HG03342 (cell line): ENCODE measurements at regions not wholly inside any gene's neighbourhood (a gene's known extent, or its start where the extent isn't known, plus 50 kb on each side); places are given as distances from the start of the nearest gene placed in this dataset.

Experiments
- ATAC-seq: cut with Tn5 transposase; IDR thresholded peaks from one replicate; pipeline ENCODE4 v1.9.1; 2021; ENCODE audit warnings: mild to moderate bottlenecking, moderate library complexity; ENCODE audit not compliant: unreplicated experiment

DNA sequence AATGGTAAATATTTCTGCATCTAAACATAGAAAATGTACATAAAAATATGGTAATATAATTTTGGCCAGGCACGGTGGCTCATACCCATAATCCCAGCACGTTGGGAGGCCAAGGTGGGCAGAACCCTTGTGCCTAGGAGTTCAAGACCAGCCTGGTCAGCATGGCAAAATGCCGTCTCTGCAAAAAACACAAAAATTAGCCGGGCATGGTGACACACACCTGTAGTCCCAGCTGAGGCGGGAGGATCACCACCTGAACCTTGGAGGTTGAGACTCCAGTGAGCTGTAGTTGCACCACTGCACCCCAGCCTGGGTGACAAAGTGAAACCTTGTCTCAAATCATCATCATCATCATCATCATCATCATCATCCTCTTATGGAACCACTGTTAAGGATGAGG lies 230.6 kb upstream of the NCAM1 start:
- no peak for ATAC-seq

DNA sequence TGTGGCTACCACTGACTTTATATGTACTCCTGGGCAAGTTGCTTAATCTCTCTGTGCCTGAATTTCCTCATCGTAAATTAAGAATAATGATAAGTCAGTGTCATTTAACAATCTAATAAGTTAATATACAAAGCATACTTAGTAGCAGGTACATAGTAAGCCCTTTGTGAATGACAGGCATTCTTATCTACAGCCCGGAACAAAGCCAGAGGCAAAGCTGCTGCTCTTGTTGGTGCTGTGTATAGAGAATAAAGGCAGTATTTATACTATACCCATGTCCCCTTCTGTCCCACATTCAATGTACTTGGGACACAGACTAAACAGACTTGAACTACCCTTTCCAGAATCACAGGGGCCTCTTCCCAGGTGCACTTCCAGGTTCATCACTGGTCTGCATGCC lies 229.7 kb upstream of the NCAM1 start:
- ATAC-seq: no peak

DNA sequence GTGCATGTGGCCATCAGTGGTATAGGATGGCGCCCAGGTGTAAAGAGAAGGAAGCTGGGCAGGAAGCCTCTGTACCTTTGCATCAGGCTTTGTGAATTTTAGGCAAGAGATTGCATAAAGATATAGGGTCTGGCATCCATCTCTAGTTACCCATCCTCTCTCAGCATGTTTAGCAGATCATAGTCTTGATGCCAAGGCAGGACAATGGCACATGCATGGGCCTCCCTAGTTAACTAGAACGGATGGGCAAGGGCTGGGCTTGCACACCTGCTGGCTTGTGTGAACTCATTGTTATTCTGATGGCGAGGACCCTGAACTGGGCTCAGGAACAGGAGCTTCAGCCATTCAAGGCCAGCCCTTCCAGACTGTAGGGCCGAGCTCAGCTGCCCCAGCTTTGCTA lies 229.2 kb upstream of the NCAM1 start:
- no peak for ATAC-seq

DNA sequence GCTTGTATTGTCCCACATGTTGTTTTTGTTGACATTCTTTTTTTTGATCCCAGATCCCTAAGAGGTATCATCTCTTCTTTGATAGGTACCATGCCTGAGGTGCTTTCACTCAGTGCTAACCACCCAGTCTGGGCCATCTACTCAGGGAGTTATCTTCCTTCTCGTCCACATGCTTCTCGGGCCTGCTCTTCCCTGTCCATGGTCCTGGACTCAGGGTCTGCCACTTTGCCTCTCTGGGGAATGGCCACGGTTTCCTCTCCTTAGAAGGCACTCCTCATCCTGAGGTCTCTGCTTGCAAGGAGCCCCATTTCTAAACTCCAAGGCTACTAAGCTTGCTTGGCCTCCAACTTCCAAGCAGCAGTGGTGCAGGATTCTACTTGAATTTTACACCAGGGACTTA lies 227.0 kb upstream of the NCAM1 start:
- ATAC-seq: no peak

DNA sequence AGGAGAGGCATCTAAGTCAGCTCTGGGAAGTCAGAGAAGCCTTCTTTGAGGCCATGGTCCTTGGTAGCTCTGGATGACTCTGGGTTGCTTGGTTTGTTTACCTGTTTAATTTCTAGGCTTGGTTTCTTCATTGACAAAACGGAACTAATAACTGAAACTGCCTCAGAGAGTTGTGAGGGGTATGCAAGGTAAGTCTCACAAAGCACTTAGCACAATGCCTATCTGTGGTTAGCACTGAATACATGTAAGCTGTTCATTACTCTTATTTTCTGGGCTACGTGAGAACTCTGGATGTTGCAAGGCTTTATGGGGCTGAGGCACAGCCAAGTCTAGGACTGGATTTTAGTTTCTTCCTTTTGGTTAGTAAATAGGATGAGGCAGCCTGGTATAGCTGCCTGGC lies 225.8 kb upstream of the NCAM1 start:
- ATAC-seq: no peak

DNA sequence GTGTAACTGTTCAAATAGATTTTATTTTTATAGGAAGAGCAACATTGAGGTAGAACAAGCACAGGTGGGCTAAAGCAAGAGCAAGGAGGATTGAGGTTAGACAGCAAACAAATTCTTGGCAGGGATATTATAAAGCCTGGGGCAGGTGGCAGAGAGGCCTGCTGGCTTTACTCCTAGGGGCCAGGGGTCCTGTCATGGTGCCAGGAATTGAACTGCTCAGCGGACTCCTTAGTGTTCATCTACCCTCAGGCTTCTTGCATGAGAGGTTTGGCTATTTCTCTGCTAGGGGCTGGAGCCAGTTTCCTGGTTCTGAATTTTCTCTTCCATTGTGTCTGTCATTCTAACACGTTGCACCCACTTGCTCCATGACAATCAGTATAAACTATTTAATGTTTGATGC lies 217.2 kb upstream of the NCAM1 start:
- ATAC-seq: no peak

- no peak for ATAC-seq
Measured at GRCh38 chr11:112745973-112746372, 215.2 kb upstream of the NCAM1 start.

DNA sequence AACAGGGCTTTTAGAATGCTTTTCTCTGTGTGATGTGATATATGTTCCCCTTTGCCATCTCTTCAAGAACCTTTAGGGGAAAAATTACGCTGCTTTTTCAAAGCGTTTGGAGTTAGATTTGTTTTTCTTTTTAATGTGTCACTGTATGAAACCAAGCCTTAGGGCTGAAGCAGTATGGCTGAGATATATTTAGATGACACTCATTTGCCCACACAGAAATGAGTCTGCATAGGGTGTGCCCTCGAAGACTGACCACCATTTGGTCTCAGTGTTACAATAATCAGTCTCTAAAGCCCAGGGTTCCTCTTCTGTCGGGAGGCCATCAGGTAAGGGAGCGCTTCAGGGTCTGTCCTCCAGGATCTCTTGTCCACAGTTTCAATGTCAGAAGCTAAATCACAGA lies 213.0 kb upstream of the NCAM1 start:
- ATAC-seq: no peak

DNA sequence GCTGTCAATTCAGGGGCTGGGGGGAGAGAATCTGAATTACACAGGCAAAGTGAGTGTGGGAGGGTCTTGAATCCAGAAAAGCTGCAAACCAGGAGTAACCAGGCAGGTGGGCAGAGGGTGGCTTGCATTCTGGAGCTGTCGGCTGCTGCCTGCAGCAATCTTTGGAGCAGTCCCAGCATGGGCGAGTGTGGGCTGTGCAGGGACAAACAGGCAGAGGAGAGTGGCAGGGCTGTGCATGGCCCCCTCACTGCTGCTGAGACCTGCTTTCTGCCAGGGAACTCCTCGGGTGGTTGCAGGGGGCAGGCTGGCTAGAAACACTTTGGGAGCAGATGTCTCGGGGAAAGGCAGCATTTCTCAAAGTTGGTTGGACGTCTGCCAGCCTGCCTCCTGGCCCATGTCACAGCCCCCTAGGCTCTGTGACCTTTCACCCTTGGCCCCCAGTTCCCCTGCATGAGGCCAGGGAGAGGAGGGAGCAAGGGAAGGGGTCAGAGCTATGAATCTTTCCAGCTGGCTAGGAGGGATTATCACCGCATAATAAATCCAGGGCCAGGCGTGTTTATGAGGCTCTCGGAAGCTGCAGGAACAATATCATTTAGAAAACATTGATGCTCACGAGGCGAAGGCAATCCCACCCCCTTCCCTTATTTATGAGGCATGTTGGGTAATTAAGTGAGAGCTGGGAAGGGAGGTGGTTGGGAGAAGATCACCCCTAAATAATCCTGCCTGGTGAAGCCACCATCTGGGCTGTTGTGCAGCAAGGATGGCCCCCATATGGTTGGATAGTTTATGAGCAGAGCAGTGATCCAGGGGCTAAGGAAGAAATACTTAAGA lies 212.3 kb upstream of the NCAM1 start:
- ATAC-seq: no peak

GRCh38 chr11:112751329-112751728 lies 209.9 kb upstream of the NCAM1 start:
- ATAC-seq: no peak

GRCh38 chr11:112751772-112752171 lies 209.4 kb upstream of the NCAM1 start:
- ATAC-seq: no peak

- no peak for ATAC-seq
Measured at GRCh38 chr11:112752563-112752962, 208.7 kb upstream of the NCAM1 start.

GRCh38 chr11:112753706-112754105 lies 207.5 kb upstream of the NCAM1 start:
- ATAC-seq: no peak

DNA sequence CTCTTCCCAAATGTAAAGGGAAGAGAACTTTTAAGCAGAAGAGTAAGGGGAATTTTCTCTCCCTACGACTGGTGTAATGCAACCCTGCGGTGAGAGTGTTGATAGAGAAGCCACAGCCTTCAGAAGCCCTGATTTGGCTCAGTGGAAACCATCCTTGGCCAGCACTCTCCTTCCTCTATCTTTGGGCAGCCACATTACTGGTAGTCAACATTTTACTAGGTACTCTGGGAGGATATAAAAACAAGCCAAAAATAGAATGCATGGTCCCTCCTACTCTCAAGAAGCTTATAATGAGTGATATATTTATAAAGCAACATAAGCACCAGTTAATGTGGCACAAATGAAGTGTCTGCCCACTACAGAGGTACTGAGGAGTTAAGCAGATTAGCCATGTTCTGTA lies 201.8 kb upstream of the NCAM1 start:
- ATAC-seq: no peak

DNA sequence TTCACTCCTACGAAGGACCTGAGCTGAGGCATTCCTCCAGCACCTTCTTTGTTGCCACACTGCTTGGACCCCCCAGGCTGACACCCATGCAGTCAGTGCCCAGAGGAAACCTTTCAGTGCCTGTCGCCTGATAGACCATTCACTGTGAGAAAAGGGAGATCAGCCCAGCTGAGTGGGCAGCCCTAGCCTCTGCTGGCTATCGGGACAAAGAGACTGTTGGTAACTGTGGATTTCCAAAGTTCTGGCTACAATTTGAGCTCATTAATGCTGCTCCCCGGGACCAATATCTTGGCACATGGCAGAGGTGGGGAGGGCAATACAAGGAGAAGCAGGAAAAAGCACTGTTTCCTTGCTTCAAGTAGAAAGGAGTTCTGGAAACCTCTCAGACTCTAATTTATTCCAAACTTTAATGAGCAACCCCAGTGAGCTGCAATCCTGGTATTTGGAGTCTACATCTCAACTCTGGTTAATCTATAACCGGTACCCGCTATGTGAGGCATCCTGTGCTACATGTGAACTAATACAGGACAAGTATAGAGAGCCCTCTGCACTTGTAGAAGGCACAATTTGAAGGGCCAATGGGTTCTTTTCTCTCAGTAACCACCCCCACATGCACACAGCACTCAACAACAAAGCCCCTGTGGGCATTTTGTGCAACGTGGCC lies 200.7 kb upstream of the NCAM1 start:
- no peak for ATAC-seq

GRCh38 chr11:112761911-112762706 lies 199.1 kb upstream of the NCAM1 start:
- no peak for ATAC-seq

- ATAC-seq: no peak
Measured at GRCh38 chr11:112762707-112763090, 198.5 kb upstream of the NCAM1 start.

DNA sequence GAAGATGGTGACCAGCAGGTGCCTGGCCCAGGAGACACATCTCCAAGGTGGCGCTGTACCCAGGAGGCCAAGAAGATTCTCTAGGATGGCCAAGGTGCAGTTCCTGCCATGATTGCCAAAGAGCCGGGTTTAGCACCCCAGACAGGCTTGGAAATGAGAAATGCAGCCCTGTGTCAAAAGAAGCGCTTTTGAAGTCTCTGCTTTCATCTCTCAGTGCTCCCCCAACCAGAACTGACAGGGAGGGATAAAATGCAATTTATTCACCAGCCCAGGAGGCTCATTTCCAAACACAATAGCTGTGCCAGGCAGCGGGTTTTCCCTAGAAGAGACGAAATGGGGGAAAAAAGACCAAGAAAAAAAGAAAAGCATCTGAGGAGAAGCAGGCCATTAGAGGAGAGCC lies 195.9 kb upstream of the NCAM1 start:
- no peak for ATAC-seq

DNA sequence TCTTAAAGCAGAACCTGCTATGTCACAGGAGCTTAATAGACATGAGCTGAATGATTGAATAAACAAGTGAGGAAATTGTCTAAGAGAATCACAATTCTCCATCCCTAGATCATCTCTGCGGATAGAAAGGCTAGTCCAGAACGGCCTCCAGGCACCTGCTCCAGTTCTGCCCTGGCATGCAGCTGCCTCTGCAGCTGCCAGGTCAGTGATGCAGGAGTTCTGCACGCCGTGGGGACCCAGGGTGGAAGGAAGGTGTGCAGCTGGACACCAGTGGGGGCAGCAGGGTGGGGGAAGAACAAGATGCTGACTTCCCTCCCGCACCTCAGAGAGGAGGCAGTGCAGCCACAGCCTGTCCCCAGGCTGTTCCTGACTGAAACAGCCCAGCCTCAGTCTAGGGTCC lies 192.1 kb upstream of the NCAM1 start:
- ATAC-seq: no peak

GRCh38 chr11:112769584-112769983 lies 191.6 kb upstream of the NCAM1 start:
- no peak for ATAC-seq

DNA sequence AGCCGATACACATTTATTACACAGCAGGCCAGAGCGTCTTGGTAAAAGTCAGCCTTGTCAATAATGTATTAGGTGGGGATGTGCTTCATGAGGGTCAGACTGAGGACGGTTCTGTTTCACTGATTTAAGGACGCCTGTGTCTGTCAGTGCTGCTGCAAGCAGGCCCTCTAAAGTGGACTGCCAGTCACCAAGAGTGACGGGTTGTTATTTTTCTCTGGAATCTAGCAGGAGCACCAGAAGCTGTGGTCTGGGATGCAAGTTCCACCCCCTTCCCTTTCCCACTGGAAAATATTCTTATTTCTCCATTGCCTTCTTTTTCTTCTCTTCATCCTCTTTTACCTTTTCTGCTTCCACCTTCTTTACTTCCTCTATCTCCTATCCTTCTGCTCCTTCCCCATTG lies 191.2 kb upstream of the NCAM1 start:
- no peak for ATAC-seq

DNA sequence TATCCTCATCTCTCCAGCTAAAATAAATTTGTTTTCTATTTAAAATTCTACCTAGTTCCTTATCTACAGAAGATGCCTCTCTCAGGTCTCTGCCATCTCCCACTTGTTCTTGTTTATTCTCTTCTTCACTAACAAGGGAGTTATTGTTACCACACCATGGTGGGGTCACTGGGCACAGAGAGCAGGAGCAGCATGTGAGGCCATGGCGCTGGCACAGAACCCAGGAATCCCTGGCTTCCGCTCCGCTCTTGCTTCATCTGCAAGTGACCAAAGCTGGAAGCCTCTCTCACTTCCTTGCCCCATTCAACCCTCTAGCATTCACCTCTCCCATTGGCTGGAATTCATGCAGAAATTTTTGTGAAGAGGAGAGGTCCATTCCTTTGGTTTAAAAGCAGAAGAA lies 190.7 kb upstream of the NCAM1 start:
- no peak for ATAC-seq
